Endothelial cell of umbilical vein (primary cell): ENCODE measurements at regions not wholly inside any gene's neighbourhood (a gene's known extent, or its start where the extent isn't known, plus 50 kb on each side); places are given as distances from the start of the nearest gene placed in this dataset.

Experiments
- BruUV-seq: library from RNA; stranded (reverse); fragments of 400-500 nt; replicated peaks from 2 replicates; lab custom pipeline; 2021; lab: Mats Ljungman, UMichigan
- CTCF ChIA-PET: fragments of 300-600, 350-600 bp; sonication (Branson Sonifier 250); formaldehyde crosslinking; loops from one replicate; lab custom pipeline; 2021; ENCODE audit warnings: antibody characterized with exemption, inconsistent platforms; lab: Charles Lee
- POLR2A ChIA-PET: fragments of 300-600, 350-600 bp; sonication (Branson Sonifier 250); formaldehyde crosslinking; loops from one replicate; lab custom pipeline; 2021; ENCODE audit warnings: antibody characterized with exemption, inconsistent platforms; lab: Charles Lee
- DNase-seq: peaks from one replicate; pipeline ENCODE4 v3.0.0-alpha.2; 2011; ENCODE audit warnings: low read depth, low spot score
- FAIRE-seq: peaks from 2 replicates; lab custom pipeline; 2011; peaks lifted over from hg19 to GRCh38; lab: Jason Lieb, UNC
- H2AFZ ChIP-seq: 2 replicates; pipeline ENCODE4 v1.6.0; 2012; ENCODE audit warnings: low read depth, low read length, control low read depth, inconsistent platforms
- H3K27ac ChIP-seq: 2 replicates; pipeline ENCODE4 v1.5.1; 2011; ENCODE audit warnings: low read depth, mild to moderate bottlenecking, control low read depth, low read length, moderate library complexity; ENCODE audit not compliant: insufficient read depth
- H3K27me3 ChIP-seq, 2 experiments: 2 replicates each; pipeline versions ENCODE4 v1.6.0 to v1.6.1; 2011; ENCODE audit warnings: low read length in 2 of 2, mixed read lengths in 1 of 2; ENCODE audit not compliant: control insufficient read depth in 2 of 2, insufficient read depth in 2 of 2
- H3K36me3 ChIP-seq, 2 experiments: 2 replicates in 1 of 2; 3 replicates in 1 of 2; pipeline ENCODE4 v1.5.1; 2011; ENCODE audit warnings: low read length in 2 of 2, mild to moderate bottlenecking in 1 of 2, moderate library complexity in 1 of 2; ENCODE audit not compliant: control insufficient read depth in 2 of 2, insufficient read depth in 2 of 2; ENCODE audit errors: extremely low read depth in 1 of 2
- H3K4me1 ChIP-seq: 3 replicates; pipeline ENCODE4 v1.5.1; 2011; ENCODE audit warnings: mild to moderate bottlenecking, low read length; ENCODE audit not compliant: control insufficient read depth, insufficient read depth; ENCODE audit errors: extremely low read depth
- H3K4me2 ChIP-seq: 2 replicates; pipeline ENCODE4 v1.6.1; 2011; ENCODE audit warnings: low read length, control low read depth, mixed read lengths; ENCODE audit not compliant: insufficient read depth
- H3K4me3 ChIP-seq, 3 experiments: fragments of 200-600 bp in 1 of 3; sonication (generic), shearing (Covaris generic) in 1 of 3; replicated peaks in 1 of 3; 2 replicates each; pipeline ENCODE4 v1.5.1; 2011 to 2016; ENCODE audit warnings: control low read depth in 3 of 3, low read length in 3 of 3, mild to moderate bottlenecking in 2 of 3, inconsistent platforms in 1 of 3, low read depth in 1 of 3, moderate library complexity in 1 of 3; ENCODE audit not compliant: insufficient read depth in 1 of 3
- H3K79me2 ChIP-seq: 2 replicates; pipeline ENCODE4 v1.6.0; 2012; ENCODE audit warnings: low read length, inconsistent platforms; ENCODE audit not compliant: control insufficient read depth, insufficient read depth
- H3K9ac ChIP-seq: replicated peaks from 2 replicates; pipeline ENCODE3; 2011; ENCODE audit warnings: low read length, control low read depth; ENCODE audit not compliant: insufficient read depth; ENCODE audit errors: extremely low read depth
- H3K9me1 ChIP-seq: replicated peaks from 3 replicates; pipeline ENCODE4 v1.6.0; 2011; ENCODE audit warnings: mild to moderate bottlenecking, low read length; ENCODE audit not compliant: control insufficient read depth, insufficient read depth; ENCODE audit errors: extremely low read depth
- H3K9me3 ChIP-seq: replicated peaks from 2 replicates; pipeline ENCODE4 v1.5.1; 2012; ENCODE audit warnings: low read length, inconsistent platforms; ENCODE audit not compliant: control insufficient read depth, insufficient read depth
- H4K20me1 ChIP-seq: replicated peaks from 2 replicates; pipeline ENCODE3; 2011; ENCODE audit warnings: mild to moderate bottlenecking, low read length; ENCODE audit not compliant: control insufficient read depth, insufficient read depth; ENCODE audit errors: extremely low read depth
- EZH2 ChIP-seq: IDR thresholded peaks from 2 replicates; pipeline ENCODE4 v1.6.1; 2012; ENCODE audit warnings: borderline replicate concordance, low read depth, mild to moderate bottlenecking, moderate library complexity, low read length, inconsistent platforms; ENCODE audit not compliant: severe bottlenecking
- FOS ChIP-seq: IDR thresholded peaks from 2 replicates; pipeline ENCODE4 v1.6.1; 2011; ENCODE audit warnings: mild to moderate bottlenecking, low read length, moderate library complexity, borderline replicate concordance; ENCODE audit not compliant: insufficient read depth
- GATA2 ChIP-seq: IDR thresholded peaks from 2 replicates; pipeline ENCODE4 v1.7.0; 2011; ENCODE audit warnings: low read depth, mild to moderate bottlenecking, moderate library complexity, mixed read lengths, low read length; ENCODE audit not compliant: insufficient read length, insufficient read depth
- JUN ChIP-seq: IDR thresholded peaks from 2 replicates; pipeline ENCODE4 v1.6.1; 2011; ENCODE audit warnings: borderline replicate concordance, low read depth; ENCODE audit not compliant: insufficient read length, insufficient read depth
- MYC ChIP-seq: IDR thresholded peaks from one replicate; pipeline ENCODE4 v1.6.1; 2011; ENCODE audit warnings: mild to moderate bottlenecking, low read depth, low read length
- POLR2A ChIP-seq: IDR thresholded peaks from 2 replicates; pipeline ENCODE4 v1.6.1; 2012; ENCODE audit warnings: low read depth, mild to moderate bottlenecking, control low read depth, low read length
- POLR2AphosphoS5 ChIP-seq: IDR thresholded peaks from 2 replicates; pipeline ENCODE4 v1.6.1; 2012; ENCODE audit warnings: low read depth, mild to moderate bottlenecking, control low read depth, low read length, moderate library complexity; ENCODE audit not compliant: insufficient read depth
- dilution Hi-C: fragments of 300-500 bp; cut with MboI; formaldehyde crosslinking; loops from one replicate; pipeline ENCODE4 v1.15.0; 2019; ENCODE audit warnings: low sequenced_read_pairs; ENCODE audit not compliant: extremely low pct_ligation_motif_present
- intact Hi-C: fragments of 100-400 bp; cut with micrococcal nuclease; formaldehyde crosslinking; loops from one replicate; pipeline ENCODE4 v1.10.0; 2022
- TF ChIP-seq, protein P1 (sequence below), 2 donors: IDR thresholded peaks; 1 replicate in 1 of 2; 2 replicates in 1 of 2; pipeline ENCODE4 v1.5.1; 2011; ENCODE audit warnings: low read length in 2 of 2, mild to moderate bottlenecking in 2 of 2, moderate library complexity in 2 of 2, control low read depth in 1 of 2, inconsistent platforms in 1 of 2, low read depth in 1 of 2; ENCODE audit not compliant: insufficient read depth in 1 of 2; ENCODE audit errors: extremely low read depth in 1 of 2
- TF ChIP-seq, protein P2 (sequence below): IDR thresholded peaks from 2 replicates; pipeline ENCODE4 v1.6.1; 2011; ENCODE audit not compliant: insufficient read depth, insufficient read length

DNA sequence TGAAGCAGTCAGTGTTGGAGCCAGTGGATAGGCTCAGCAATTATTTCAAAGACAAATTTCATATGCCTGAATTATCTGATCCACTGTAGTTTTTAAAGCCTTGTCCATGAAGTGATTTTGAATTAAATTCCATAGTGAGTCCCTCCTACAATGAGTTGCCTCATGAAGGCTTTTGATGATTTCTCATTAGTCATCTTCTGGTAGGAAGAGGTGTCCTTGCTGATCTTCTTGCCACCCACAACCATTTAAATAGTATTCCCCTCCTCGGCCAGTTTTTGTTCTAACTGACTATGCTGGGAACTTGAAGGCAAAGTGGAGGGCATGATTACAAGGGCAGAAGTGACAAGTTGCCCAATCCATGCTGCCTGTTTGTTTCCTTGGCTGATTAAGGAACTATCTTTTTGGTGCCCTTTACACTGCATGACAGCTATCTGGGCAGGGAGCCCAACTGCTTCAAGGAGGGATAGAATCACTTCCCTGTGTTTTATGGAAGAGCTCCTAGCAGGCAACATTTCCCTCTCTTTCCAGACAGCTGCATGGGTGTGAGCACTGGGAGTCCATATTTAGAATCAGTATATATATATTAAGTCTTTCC lies 617.5 kb downstream of the ZPLD1 start:
- dilution Hi-C loops, result no loop called here
- no peak overlapping the region for H3K4me3 ChIP-seq
- FAIRE-seq (no peak), DNase-seq (no peak)
- no peaks in the 10 kb centered on the region for H3K9me1 ChIP-seq
- BruUV-seq, result no TSS peak
- no peaks in the 10 kb centered on the region for H3K27me3 ChIP-seq
- no peak overlapping the region for H2AFZ ChIP-seq
- H3K9me3 ChIP-seq, result peaks cover 2% of the 10 kb centered on the region
- H3K4me1 ChIP-seq, result no peaks in the 10 kb centered on the region
- no peaks in the 10 kb centered on the region for H4K20me1 ChIP-seq
- intact Hi-C loops, result no loop called here
- no peak for TF ChIP-seq JUN
- H3K4me2 ChIP-seq, result no peak overlapping the region
- no peaks in the 10 kb centered on the region for H3K36me3 ChIP-seq
- no peaks in the 10 kb centered on the region for H3K79me2 ChIP-seq
- no peak overlapping the region for H3K9ac ChIP-seq
- ChIA-PET CTCF (no interaction called here), POLR2A (no interaction called here)
- no peak overlapping the region for H3K27ac ChIP-seq

DNA sequence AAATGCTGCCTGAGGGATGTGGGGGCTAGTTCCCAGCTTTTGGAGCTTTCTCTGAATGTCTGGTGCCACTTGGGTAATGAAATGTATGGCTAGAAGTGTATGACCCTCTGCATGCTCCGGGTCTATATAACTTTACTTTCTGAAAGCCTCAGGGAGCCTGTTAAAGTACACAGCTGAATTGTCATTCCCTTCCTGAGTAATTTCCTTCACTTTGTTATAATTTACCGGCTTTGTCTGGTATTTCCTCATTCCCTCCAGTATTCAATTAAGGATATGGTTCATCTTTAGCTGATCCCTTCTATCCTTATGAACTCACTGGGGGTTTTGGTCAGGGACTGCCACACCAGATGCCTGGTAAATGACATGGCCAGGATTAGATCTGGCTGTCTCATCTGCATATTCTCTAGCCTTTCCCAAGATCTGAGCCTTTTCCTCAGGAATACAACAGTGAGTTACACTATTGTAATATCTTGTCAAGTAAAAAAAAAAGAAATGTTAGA lies 620.3 kb downstream of the ZPLD1 start:
- Histone ChIP-seq H3K36me3 (no peaks in the 10 kb centered on the region), H3K9ac (no peak overlapping the region), H3K4me1 (no peaks in the 10 kb centered on the region), H3K4me2 (no peak overlapping the region), H3K27me3 (no peaks in the 10 kb centered on the region), H2AFZ (no peak overlapping the region), H3K9me1 (no peaks in the 10 kb centered on the region), H3K4me3 (no peak overlapping the region), H3K9me3 (no peaks in the 10 kb centered on the region), H3K27ac (no peak overlapping the region), H4K20me1 (no peaks in the 10 kb centered on the region), H3K79me2 (no peaks in the 10 kb centered on the region)
- TF ChIP-seq, protein P1, sequence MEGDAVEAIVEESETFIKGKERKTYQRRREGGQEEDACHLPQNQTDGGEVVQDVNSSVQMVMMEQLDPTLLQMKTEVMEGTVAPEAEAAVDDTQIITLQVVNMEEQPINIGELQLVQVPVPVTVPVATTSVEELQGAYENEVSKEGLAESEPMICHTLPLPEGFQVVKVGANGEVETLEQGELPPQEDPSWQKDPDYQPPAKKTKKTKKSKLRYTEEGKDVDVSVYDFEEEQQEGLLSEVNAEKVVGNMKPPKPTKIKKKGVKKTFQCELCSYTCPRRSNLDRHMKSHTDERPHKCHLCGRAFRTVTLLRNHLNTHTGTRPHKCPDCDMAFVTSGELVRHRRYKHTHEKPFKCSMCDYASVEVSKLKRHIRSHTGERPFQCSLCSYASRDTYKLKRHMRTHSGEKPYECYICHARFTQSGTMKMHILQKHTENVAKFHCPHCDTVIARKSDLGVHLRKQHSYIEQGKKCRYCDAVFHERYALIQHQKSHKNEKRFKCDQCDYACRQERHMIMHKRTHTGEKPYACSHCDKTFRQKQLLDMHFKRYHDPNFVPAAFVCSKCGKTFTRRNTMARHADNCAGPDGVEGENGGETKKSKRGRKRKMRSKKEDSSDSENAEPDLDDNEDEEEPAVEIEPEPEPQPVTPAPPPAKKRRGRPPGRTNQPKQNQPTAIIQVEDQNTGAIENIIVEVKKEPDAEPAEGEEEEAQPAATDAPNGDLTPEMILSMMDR (IDR thresholded peaks at IDR 0.05; ENCODE audit: extremely low read depth in 1 of 2, insufficient read depth in 1 of 2, low read depth in 1 of 2, low read length in 2 of 2), result no peak
- no peak for TF ChIP-seq POLR2AphosphoS5
- no peak for TF ChIP-seq GATA2
- no peak for TF ChIP-seq MYC
- TF ChIP-seq FOS, result no peak
- TF ChIP-seq, protein P2, sequence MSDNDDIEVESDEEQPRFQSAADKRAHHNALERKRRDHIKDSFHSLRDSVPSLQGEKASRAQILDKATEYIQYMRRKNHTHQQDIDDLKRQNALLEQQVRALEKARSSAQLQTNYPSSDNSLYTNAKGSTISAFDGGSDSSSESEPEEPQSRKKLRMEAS, result no peak
- no peak for TF ChIP-seq JUN
- TF ChIP-seq EZH2, result no peak
- TF ChIP-seq POLR2A, result no peak
- CTCF ChIA-PET, result no interaction called here
- intact Hi-C loops, result no loop called here
- BruUV-seq, result no TSS peak
- FAIRE-seq (no peak), DNase-seq (no peak)
- dilution Hi-C loops, result no loop called here
- POLR2A ChIA-PET, result no interaction called here
